ENCODE measurements at regions not wholly inside any gene's neighbourhood (a gene's known extent, or its start where the extent isn't known, plus 50 kb on each side); places are given as distances from the start of the nearest gene placed in this dataset.

DNA sequence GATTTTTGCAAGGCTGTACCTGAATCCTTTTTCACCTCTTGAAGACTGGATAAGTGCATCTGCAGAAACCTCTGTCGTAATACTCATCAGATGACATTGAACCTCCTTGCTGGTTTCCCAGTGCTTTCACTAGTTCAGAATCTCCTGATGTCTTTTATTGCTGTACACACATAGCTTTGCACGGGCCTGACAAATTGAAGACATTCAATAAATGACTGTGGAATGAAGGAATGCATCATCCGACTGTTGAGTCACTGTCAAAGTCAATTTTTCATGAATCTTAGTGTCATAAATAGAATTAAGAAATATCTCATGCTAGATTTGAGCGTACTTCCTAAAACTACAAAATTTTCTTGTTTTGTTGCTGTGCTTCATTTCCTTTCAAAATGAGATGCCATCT is 598.2 kb upstream of the MAP3K7 start:
- TF ChIP-seq POLR2A (IDR thresholded peaks at IDR 0.05; ENCODE audit: low read depth, low read length) = no peak
- no peak for TF ChIP-seq TAF1 (IDR thresholded peaks at IDR 0.05; ENCODE audit: borderline replicate concordance, low read depth, low read length)
